HG03097 (cell line): ENCODE measurements at regions not wholly inside any gene's neighbourhood (a gene's known extent, or its start where the extent isn't known, plus 50 kb on each side); places are given as distances from the start of the nearest gene placed in this dataset.

ENCODE experiments used
- ATAC-seq: cut with Tn5 transposase; IDR thresholded peaks from one replicate; pipeline ENCODE4 v1.9.1; 2021; ENCODE audit not compliant: unreplicated experiment, low FRiP score

DNA sequence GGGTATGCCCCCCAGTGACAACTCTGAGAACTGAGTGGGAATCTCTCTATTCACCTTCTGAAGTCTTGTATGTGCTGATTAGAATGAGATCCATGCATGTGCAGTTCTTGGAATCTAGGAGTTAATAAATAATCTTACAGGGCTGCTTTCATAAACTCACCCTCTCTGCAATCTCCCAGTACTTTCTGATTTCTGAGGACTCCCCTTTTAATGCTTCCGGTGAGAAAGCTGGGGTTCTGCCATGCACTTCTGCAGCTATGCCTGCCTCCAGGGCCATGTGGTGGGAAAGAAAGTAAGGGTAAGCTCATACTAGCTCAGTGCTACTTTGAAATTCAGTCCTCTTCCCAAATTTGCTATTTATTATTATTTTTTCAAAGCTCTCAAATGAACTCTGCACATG lies 432.9 kb downstream of the MTX2 start:
- no peak for ATAC-seq

DNA sequence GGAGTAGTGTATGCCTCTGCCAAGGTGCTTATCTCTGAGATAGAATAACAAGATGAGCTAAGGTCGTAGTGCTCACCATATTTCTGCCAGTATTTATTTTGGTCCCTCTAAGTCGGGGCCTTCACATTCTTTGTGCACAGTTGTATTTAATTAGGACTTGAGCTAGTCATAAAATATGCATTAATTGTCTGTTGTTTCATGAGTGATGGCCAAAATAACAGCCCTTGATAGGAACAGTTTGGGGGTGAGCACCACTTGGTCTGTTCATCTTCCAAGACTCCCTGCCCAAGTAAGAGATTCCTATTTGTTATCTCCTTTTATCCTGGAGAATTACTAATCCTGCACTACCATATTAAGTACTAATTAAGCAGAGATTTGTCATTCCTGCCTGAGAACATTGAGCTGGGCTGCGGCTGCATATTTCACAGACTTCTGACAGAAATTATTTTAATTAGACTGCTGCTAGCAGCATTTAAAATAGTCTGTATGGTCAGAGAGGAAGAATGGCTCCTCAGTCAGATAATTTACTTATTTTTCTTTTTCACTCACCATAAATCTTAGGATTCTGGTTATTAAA lies 435.1 kb downstream of the MTX2 start:
- ATAC-seq = no peak

DNA sequence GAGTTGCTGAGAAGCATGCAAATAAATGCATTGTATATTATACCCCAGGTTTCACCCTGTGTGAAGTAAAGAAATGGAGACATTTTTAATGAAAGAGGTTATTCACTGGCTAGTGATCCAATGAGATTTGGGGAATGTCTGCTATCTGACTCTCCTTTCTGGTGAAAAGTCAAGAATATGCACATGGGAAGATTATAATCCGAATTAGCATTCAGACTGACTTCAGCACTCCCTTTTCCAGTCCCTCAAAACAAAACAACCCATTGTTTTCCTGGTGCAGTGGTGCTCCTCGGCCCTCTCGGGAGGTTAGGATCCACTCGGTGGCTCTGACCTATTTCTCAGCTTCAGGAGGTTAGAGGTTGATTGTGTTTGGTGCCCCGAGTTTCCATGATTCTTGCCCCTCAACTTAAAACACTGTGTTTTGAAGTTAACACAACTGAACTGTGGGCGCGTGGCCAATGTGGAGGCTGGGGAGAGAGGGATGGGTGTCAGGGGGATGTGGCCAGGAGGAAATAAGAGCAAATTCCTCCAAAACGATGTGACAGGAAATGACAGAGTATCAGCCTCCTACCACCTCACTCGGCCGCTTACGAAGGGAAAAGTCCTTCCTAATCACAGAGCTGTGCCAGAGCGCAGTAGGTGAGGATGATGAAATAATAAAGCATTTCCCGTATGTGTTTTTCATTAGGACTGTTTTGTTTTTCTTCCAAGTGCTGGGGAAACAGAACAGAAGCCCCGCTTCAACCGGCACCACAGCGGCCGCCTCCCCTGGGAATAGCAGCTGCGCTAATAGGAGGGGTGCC lies 440.1 kb downstream of the MTX2 start:
- no peak for ATAC-seq

DNA sequence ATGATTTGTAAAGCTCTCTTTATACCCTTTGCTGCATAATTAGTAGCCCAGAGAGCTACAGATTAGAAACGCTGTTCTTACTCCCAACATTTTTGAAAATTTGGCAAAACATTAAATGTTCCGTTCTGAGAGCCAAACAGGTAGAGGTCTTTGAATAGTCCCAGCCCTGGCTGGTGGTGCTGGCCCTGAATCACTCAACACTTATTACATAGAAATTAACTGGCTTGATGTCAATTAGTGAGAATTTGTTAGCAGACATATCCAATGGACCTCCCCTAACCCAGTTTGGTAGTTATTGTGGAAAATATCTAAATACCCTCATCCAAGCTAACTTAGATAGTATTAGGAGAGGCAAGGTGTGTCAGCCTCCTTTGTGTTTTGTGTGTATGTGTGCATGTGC lies 440.7 kb downstream of the MTX2 start:
- no peak for ATAC-seq

DNA sequence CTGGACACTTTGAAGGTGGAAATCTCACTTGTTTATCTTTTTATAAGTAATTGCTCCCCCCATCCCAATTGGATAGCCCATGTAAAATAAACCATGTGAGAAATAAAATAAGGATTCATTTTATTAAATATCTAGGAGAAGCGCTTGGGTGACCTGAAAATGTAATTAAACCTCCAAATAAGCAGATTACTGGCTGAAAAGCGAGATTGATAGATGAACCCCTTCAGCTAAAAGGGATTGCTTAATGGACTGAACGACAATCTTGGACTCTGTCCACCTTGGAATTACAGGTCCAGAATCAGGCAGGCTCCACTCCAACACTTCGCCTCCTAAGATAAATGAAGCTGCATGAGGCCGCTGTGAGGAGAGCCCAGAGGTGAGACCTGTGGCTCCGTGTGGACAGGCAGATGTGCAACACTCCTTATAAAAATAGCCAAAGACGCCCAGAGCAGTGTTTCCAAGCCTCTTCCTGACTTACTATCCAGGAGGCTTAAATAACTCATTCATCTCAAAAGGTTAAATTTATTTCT lies 441.5 kb downstream of the MTX2 start:
- no peak for ATAC-seq

DNA sequence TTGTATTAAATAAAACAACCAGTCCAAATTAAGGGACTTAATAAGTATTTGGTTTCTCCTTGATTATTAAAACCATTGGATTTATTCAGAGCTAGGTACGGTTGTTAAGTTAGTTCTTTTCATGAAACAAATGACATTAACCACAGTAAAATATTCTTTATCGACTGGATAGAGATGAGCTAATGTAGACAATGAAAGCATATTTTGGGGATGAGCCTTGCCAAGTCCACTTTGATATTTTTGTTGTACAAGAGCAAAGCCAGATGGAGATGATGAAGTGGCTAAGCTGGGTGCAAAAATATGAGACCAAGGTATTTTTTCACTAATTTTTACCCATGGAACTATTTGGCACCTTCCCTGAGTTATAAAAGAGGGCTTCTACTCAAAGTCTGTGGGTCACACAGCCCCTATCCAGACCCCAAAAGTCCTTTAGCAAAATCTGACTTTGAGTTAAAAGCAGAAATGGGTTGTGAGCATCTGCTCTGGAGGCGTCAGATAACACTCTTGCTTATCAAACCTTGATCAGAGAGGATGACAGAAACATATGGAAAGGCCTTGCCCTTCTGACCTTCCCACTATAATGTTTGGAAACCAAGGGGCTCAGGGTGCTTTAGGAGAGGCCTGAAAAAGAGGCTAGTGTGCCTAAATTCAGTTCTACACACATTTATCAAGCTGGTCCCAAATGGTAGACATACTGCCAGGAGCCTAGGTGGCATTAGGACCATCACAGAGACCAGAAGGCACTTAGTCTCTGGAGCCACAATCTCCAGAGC lies 456.8 kb downstream of the MTX2 start:
- no peak for ATAC-seq

DNA sequence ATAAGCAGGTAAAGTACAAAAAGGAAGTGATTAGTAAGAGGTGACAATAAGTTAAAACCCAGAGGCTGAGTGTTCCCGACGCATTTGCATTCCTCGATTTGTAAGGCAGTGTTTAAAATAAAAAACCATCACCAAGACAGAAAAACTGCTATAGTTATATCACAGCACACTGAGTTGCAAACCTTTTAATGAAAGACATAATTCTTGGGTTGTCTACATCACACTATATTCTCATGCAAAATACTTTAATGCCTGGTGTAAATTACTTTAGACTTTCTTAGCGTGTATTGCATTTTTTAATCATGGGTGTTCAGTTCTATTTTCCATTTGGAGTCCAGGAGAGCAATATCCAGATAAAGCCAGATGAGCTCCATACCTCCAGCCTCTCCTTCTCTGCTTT lies 458.5 kb downstream of the MTX2 start:
- no peak for ATAC-seq

DNA sequence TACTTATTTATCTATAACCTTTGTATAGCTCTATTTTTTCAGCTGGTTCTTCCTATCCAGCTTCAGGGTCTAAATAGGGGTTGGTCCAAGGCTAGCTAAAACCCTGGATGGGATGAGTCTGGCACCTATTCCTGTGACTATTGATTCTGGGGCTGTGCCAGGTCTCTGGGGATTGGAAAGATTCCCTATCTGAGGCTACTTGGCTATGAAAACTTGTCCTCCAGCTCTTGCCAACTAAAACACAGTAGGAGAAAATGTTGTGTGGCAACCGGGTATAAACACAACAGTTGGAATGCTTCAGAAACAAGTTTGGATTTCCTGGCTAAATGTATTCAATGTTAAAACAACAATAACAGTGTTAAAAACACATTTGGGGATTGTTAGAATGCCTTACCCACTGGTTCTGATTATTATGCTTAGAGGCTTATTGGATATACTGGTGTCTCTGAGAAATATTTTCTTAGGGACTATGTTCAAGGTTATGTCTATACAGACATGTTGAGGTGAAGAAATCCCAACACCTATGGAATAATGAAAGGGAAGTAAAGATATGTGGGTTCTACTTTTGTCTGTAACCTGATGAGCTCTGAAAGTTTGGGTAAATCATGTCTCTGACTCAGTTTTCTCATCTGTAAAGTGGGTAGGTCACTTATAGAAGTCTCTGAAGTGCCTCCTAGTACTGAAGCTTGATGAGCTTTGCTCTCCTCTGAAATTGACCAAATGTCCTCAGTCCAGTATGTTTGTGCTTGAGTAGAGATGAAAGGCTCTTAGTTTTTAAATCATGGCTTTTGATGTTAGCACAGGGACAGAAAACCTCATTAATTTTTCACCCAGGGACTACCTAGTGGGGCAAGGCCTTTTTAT lies 460.7 kb downstream of the MTX2 start:
- ATAC-seq = no peak

DNA sequence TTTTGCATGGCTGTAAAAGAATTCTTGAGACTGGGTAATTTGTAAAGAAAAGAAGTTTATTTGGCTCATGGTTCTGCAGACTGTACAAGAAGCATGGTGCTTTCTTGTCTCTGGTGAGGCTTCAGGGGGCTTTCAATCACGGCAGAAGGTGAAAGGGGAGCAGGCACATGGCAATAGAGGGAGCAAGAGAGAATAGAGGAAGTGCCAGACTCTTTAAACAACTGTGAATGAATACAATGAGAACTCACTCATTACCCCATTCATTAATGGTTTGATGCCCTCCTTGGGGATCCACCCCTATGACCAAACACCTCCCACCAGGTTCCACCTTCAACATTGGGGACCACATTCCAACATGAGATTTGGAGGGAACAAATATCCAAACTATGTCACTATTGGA lies 463.5 kb downstream of the MTX2 start:
- no peak for ATAC-seq

DNA sequence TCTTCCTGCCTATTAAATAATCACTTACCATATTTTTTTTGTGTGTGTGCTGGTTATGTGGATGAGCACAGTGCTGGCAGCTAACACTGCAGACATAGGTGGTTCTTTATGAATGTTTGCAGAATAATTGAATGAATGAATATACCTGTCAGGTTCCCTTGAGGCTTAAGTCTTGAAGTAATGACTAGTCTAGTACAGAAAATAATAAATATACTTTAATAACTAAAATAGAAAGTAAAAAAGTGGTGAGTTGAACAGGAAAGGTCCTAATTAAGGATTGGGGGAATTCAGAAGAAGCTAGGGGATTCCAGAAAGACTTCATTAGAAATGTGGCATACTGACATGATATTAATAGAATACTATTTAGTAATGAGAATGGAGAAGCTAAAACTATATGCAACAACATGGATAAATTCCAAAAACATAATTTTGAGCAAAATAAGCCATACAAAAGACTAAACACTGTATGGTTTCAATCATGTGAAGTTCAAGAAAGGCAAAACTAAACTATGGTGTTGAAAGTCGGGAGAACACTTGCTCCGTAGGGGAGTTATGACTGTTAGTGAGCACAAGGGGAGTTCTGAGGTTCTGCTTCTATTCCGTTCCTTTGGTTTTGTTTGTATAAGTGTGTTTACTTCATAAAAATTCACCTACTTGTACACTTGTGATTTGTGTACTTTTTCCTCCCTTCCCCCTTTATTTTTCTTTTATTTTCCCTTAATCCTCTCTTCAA lies 464.6 kb downstream of the MTX2 start:
- no peak for ATAC-seq

DNA sequence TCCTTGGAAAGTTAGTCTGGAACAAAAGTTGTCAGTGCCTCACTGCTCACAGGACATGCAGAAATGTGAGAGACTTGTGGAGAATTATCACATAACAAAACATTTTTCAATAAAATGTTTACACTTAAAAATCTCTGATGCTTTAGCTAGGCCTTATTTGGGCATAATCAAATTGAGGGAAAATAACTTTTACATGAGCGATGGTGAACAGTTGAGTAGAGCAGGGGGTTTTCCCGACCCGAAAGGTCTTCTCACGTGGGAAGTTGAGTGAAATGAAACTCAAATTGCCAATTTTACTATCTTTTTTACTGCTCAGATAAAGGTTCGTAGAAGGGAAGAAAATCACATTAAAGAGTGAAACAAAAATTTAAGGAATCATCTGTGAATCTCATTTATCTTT lies 465.6 kb downstream of the MTX2 start:
- ATAC-seq = no peak

DNA sequence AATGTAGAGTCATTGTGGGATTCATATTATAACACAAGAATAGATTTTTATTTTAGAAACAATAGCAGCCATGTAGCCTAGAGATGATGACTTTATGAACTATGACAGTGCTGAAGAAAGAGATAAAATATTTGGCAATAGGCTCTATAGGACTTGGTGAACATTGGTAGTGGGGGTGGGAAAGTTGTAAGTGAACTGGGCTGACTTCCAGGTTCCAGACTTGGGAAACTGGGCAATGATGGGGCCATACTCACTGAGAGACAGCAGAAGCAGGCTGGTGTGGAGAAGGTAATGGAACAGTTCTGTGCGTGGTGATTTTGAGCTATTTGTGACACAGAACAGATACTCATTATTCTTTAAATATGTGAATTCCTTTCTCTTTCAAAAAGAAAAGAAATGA lies 470.3 kb upstream of the HNRNPA3 start:
- no peak for ATAC-seq

DNA sequence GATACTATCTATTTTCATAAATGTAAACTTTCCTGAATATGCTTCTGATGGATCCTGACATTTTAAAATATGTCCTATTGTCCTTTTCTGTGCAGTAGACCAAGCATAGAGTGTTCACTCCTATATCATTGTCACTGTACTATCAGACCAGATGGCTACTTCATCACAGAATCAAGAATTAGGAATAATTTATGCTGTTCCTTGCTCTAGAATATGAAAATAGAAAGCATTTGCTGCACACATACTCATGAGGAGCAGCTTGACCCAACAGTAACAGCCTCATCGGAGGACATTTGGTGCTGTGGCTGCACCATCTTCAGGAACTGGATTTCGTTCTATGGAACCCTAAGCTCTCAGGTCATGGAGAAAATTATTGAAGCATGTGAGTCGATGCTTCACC lies 468.9 kb upstream of the HNRNPA3 start:
- ATAC-seq = no peak

DNA sequence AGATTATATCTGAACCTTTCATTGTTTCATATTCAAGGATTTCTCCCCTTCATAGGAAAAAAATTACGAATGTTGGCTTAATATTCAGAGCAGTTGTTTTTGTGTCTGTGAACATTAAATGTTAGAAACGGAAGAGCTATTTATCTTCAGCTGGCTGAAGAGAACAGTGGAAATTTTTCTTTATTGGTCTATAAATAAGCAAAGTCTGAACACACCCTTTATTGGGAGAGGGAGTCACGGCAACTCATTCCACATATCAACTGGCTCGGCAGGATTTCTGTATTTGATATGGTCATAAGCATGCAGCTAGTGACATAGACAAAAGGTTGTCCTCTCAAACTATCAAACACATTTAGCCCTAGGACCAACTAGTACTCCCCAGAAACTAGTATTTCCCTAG lies 468.4 kb upstream of the HNRNPA3 start:
- ATAC-seq = no peak

DNA sequence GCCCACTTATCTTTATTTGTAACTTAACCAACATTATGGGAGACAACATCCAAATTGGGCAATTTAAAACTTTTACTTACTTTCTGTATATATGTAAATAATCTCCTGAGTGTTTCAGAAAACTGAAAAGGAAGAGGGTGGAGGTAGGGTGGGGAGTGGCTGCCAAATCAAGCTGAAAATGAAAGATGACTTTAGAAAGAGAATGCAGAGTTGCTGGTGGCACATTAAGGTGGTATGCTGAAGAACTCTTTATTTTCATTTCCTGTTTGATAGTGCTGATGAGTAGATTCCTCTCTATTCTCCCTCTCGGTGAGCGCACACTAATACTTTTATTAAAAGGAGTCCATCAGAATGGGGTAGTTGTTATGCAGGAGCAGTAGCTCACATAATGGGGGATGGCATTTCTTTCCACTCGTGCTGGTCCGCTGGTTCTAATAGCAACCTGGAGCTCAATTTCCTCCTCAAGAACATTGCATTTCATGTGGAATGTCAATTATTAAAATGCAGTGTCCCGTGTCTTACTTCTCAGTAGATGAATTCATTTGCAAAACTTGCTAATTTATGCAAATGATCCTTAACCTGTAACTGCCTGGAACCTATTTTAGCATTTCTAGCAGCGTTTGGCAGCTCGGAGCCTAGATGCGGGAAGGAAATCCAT lies 466.9 kb upstream of the HNRNPA3 start:
- no peak for ATAC-seq

DNA sequence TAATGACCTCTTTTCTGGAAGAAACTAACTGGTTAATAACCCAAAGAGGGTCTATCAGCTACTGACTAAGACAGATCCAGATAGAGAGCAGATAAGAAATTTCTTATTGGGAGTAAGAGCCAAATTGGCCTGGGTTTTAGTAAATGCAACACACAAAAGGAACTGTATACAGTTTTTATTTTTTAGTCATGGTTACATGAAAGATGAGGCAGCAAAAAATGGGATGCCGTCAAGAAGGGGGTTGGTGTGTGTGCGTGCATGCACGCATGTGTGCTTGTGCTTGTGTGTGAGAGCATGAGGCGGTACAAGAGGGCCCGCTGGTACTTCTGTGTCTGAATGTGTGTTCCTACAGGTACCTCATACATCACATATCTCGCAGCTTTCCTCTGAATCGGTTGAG lies 466.2 kb upstream of the HNRNPA3 start:
- no peak for ATAC-seq

DNA sequence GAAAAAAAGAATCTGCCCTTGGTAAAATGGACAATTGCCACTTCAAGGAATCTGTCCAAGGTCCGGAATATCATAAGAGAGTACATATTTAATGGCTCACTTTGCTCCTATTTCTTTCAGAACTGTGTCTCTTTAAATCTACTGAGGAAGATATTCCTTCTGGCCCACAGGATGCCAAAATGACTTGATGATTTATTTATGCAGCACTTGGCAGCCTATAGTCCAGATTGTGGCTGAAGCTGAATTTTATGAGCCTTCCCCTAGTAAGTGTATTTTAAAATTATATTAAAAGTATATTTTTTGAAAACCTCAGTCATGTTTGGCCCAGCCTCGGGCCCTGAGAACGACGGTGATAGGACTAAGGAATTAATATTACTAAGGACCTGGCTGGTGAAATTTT lies 465.1 kb upstream of the HNRNPA3 start:
- ATAC-seq = no peak

DNA sequence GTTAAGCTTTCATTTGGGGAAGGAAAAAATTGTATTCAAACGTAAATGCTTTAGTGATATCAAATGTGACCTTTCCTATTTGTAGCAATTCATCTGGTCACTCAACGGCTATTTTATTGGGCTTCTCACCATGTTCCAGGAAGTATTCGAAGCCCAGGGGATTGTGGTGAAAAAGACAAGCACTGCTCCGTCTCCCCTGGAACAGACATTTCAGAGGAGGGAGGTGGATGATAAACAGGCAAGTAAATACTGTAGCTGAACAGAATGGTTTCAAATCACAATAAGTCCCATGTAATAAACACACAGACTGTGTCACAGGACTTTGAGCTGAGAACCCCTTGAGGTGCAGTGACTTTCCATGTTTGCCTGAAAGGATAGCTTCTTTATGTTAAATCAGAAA lies 464.7 kb upstream of the HNRNPA3 start:
- ATAC-seq = no peak

DNA sequence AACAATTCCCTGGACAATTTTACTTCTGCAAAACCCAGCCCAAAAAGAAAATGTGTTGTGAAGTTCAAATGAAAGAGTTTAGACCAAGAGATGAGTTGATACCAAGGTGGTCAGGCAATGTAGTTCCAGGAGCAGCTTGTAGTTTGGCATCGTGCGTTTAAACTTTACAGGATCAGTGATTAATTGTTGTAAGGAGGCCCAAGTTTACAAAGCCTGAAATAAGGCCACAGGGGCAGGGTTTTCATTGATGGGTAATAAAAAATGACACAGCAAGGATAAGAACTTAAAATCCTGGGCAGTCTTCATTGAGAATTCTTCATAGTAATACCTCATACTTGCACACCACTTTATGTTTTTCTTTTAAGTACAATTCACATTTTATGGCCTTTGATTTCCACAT lies 463.9 kb upstream of the HNRNPA3 start:
- ATAC-seq = no peak
